ENCODE measurements at regions not wholly inside any gene's neighbourhood (a gene's known extent, or its start where the extent isn't known, plus 50 kb on each side); places are given as distances from the start of the nearest gene placed in this dataset.

DNA sequence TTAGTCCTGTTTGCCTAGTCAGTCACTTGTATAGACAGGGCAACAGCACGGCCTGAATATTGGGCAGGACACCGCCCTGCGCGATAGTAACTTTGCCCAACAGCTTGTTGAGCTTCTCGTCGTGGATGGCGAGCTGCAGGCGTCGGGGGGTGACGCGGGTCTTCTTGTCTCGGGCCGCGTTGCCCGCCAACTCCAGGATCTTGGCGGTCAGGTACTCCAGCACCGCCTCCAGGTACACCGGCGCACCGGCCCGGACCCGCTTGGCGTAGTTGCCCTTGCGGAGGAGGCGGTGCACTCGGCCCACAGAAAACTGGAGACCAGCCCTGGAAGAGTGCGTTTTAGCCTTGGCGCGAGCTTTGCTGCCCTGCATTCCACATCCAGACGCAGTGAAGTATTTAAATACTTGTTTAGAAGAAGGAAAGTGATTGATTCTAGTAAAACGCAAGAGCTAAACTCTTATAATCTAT is 92.8 kb upstream of the BTN3A2 start:
- TF ChIP-seq, protein P1, sequence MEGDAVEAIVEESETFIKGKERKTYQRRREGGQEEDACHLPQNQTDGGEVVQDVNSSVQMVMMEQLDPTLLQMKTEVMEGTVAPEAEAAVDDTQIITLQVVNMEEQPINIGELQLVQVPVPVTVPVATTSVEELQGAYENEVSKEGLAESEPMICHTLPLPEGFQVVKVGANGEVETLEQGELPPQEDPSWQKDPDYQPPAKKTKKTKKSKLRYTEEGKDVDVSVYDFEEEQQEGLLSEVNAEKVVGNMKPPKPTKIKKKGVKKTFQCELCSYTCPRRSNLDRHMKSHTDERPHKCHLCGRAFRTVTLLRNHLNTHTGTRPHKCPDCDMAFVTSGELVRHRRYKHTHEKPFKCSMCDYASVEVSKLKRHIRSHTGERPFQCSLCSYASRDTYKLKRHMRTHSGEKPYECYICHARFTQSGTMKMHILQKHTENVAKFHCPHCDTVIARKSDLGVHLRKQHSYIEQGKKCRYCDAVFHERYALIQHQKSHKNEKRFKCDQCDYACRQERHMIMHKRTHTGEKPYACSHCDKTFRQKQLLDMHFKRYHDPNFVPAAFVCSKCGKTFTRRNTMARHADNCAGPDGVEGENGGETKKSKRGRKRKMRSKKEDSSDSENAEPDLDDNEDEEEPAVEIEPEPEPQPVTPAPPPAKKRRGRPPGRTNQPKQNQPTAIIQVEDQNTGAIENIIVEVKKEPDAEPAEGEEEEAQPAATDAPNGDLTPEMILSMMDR (IDR thresholded peaks at IDR 0.05): no peak
- no peak for TF ChIP-seq EZH2 (IDR thresholded peaks at IDR 0.05; ENCODE audit: borderline replicate concordance, insufficient read depth, low read depth, low read length, poor library complexity, severe bottlenecking)

All from B cell (primary cell).